Liver (tissue), 3 donors: ENCODE measurements at regions not wholly inside any gene's neighbourhood (a gene's known extent, or its start where the extent isn't known, plus 50 kb on each side); places are given as distances from the start of the nearest gene placed in this dataset.

ENCODE experiments used
- FOXA1 ChIP-seq: IDR thresholded peaks from 2 replicates; pipeline ENCODE4 v1.6.1; 2016; ENCODE audit warnings: antibody characterized with exemption
- GABPA ChIP-seq, 2 donors: IDR thresholded peaks in 1 of 2; conservative IDR thresholded peaks in 1 of 2; 2 replicates each; pipeline ENCODE4 v1.6.1; 2016; ENCODE audit warnings: antibody characterized with exemption in 2 of 2, mild to moderate bottlenecking in 1 of 2, moderate library complexity in 1 of 2
- HNF4G ChIP-seq: IDR thresholded peaks from 2 replicates; pipeline ENCODE4 v1.6.1; 2016; ENCODE audit warnings: antibody characterized with exemption
- RAD21 ChIP-seq, 2 donors: IDR thresholded peaks; 2 replicates each; pipeline ENCODE4 v1.6.1; 2016; ENCODE audit warnings: antibody characterized with exemption in 2 of 2, mild to moderate bottlenecking in 2 of 2
- TAF1 ChIP-seq: conservative IDR thresholded peaks from 2 replicates; pipeline ENCODE4 v1.6.1; 2016; ENCODE audit warnings: antibody characterized with exemption, mild to moderate bottlenecking
- YY1 ChIP-seq: IDR thresholded peaks from 2 replicates; pipeline ENCODE4 v1.6.1; 2016; ENCODE audit warnings: antibody characterized with exemption, mild to moderate bottlenecking
- TF ChIP-seq, protein P1 (sequence below): fragments of 150-350 bp; IDR thresholded peaks from 2 replicates; pipeline ENCODE4 v1.5.1; 2017; ENCODE audit warnings: improper control_type of control experiment, low read depth, low read length; ENCODE audit not compliant: missing input control
- TF ChIP-seq, protein P2 (sequence below): IDR thresholded peaks from 2 replicates; pipeline ENCODE4 v1.6.1; 2016; ENCODE audit warnings: antibody characterized with exemption
- TF ChIP-seq, protein P3 (sequence below): IDR thresholded peaks from 2 replicates; pipeline ENCODE4 v1.6.1; 2016; ENCODE audit warnings: antibody characterized with exemption
- TF ChIP-seq, protein P4 (sequence below): IDR thresholded peaks from 2 replicates; pipeline ENCODE4 v1.6.1; 2016; ENCODE audit warnings: antibody characterized with exemption, mild to moderate bottlenecking
- donor health status: healthy.
- donor health status: healthy.

DNA sequence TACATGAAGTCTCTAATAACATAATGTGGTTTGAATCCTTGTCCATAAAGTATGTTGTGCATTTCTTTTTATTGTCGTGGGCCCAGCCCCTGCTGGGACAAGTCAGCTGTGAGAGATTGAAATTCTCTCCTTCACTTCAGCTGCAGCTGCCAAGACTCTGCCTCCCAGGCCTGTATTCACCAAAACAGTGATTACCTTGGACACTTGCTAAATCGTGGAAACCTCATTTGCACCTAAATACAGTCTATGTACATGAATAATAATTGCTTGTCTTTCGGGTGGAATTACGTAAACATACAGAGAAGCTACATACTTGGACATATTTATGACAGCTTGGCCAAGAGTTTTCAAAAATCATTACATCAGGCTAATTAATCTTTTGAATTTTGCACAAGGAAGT is 898.5 kb upstream of the SEMA6A start:
- TF ChIP-seq, protein P1, sequence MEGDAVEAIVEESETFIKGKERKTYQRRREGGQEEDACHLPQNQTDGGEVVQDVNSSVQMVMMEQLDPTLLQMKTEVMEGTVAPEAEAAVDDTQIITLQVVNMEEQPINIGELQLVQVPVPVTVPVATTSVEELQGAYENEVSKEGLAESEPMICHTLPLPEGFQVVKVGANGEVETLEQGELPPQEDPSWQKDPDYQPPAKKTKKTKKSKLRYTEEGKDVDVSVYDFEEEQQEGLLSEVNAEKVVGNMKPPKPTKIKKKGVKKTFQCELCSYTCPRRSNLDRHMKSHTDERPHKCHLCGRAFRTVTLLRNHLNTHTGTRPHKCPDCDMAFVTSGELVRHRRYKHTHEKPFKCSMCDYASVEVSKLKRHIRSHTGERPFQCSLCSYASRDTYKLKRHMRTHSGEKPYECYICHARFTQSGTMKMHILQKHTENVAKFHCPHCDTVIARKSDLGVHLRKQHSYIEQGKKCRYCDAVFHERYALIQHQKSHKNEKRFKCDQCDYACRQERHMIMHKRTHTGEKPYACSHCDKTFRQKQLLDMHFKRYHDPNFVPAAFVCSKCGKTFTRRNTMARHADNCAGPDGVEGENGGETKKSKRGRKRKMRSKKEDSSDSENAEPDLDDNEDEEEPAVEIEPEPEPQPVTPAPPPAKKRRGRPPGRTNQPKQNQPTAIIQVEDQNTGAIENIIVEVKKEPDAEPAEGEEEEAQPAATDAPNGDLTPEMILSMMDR = no peak
- TF ChIP-seq, protein P2, sequence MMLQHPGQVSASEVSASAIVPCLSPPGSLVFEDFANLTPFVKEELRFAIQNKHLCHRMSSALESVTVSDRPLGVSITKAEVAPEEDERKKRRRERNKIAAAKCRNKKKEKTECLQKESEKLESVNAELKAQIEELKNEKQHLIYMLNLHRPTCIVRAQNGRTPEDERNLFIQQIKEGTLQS = no peak
- TF ChIP-seq TAF1 = no peak
- no peak for TF ChIP-seq GABPA (IDR thresholded peaks at IDR 0.05 in 1 of 2, conservative IDR thresholded peaks at IDR 0.05 in 1 of 2)
- TF ChIP-seq FOXA1 = no peak
- no peak for TF ChIP-seq RAD21 (IDR thresholded peaks at IDR 0.05)
- no peak for TF ChIP-seq YY1
- TF ChIP-seq, protein P3, sequence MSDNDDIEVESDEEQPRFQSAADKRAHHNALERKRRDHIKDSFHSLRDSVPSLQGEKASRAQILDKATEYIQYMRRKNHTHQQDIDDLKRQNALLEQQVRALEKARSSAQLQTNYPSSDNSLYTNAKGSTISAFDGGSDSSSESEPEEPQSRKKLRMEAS = no peak
- TF ChIP-seq HNF4G = no peak
- TF ChIP-seq, protein P4, sequence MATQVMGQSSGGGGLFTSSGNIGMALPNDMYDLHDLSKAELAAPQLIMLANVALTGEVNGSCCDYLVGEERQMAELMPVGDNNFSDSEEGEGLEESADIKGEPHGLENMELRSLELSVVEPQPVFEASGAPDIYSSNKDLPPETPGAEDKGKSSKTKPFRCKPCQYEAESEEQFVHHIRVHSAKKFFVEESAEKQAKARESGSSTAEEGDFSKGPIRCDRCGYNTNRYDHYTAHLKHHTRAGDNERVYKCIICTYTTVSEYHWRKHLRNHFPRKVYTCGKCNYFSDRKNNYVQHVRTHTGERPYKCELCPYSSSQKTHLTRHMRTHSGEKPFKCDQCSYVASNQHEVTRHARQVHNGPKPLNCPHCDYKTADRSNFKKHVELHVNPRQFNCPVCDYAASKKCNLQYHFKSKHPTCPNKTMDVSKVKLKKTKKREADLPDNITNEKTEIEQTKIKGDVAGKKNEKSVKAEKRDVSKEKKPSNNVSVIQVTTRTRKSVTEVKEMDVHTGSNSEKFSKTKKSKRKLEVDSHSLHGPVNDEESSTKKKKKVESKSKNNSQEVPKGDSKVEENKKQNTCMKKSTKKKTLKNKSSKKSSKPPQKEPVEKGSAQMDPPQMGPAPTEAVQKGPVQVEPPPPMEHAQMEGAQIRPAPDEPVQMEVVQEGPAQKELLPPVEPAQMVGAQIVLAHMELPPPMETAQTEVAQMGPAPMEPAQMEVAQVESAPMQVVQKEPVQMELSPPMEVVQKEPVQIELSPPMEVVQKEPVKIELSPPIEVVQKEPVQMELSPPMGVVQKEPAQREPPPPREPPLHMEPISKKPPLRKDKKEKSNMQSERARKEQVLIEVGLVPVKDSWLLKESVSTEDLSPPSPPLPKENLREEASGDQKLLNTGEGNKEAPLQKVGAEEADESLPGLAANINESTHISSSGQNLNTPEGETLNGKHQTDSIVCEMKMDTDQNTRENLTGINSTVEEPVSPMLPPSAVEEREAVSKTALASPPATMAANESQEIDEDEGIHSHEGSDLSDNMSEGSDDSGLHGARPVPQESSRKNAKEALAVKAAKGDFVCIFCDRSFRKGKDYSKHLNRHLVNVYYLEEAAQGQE = no peak
